Psoas muscle (tissue), 7 donors: ENCODE measurements at regions not wholly inside any gene's neighbourhood (a gene's known extent, or its start where the extent isn't known, plus 50 kb on each side); places are given as distances from the start of the nearest gene placed in this dataset.

Source experiments
- ATAC-seq, 4 donors: fragments of 200-7000 bp; cut with Tn5 transposase; one replicate each; pipeline ENCODE4 v1.9.1; 2020; ENCODE audit warnings: moderate library complexity in 3 of 4, mild to moderate bottlenecking in 2 of 4
- DNase-seq, 2 donors: peaks; one replicate each; pipeline ENCODE4 v3.0.0-alpha.2; 2020
- H3K27ac ChIP-seq: fragments of 200-600 bp; one replicate; pipeline ENCODE4 v1.8.0; 2022
- H3K27me3 ChIP-seq, 3 donors: fragments of 200-600 bp in 1 of 3; one replicate each; pipeline versions ENCODE4 v1.6.1 to v1.8.0; 2013 to 2022; ENCODE audit warnings: low read length in 2 of 3, mild to moderate bottlenecking in 2 of 3, moderate library complexity in 1 of 3; ENCODE audit not compliant: insufficient read depth in 3 of 3
- H3K36me3 ChIP-seq, 2 donors: fragments of 200-600 bp in 1 of 2; one replicate each; pipeline versions ENCODE4 v1.6.1 to v1.8.0; 2013 to 2022; ENCODE audit warnings: low read depth in 1 of 2, mild to moderate bottlenecking in 1 of 2, moderate library complexity in 1 of 2; ENCODE audit not compliant: insufficient read depth in 1 of 2
- H3K4me1 ChIP-seq: fragments of 200-600 bp; one replicate; pipeline ENCODE4 v1.8.0; 2022
- H3K4me3 ChIP-seq: fragments of 200-600 bp; one replicate; pipeline ENCODE4 v1.8.0; 2022; ENCODE audit warnings: mild to moderate bottlenecking
- H3K9me3 ChIP-seq: fragments of 200-600 bp; one replicate; pipeline ENCODE4 v1.8.0; 2022
- CTCF ChIP-seq: fragments of 200-600 bp; IDR thresholded peaks from one replicate; pipeline ENCODE4 v1.8.0; 2022; ENCODE audit warnings: antibody characterized with exemption
- WGBS, 3 donors: extraction: QIAGEN DNeasy Blood & Tissue Kit; methylation state at CpG; one replicate each; pipeline versions ENCODE4 v1.1.6 to v1.1.7; 2013; 5-methylcytosine and 5-hydroxymethylcytosine counted together
- intact Hi-C, 2 donors: fragments of 100-400 bp; cut with DNase I; formaldehyde crosslinking; loops; one replicate each; pipeline versions ENCODE4 v1.11.0 to v1.14.2; 2022
- donor health status: healthy with polysubstance abuse.
- donor health status: DM: no; HTN: no; CAD: no; lungs with moderate emphysema.
- donor health status: Bipolar disorder and iron deficiency.
- donor health status: healthy.
- donor health status: DM: yes; HTN: yes; CAD: no.
- donor health status: DM: no; HTN: no; CAD: no.
- donor health status: DM: yes; HTN: yes; CAD: no.

- intact Hi-C loops, result no loop called here
- ATAC-seq, result no peak
- no peaks in the 10 kb centered on the region for H3K4me1 ChIP-seq
These were observed 121.9 kb upstream of the ANK2 start for GRCh38 chr4:112927544-112927943.

GRCh38 chr4:112931001-112931400, 118.5 kb upstream of the ANK2 start:
- H3K4me1 ChIP-seq, result no peaks in the 10 kb centered on the region
- TF ChIP-seq CTCF, result no peak
- ATAC-seq (no peak), DNase-seq (no peak)
- no peak overlapping the region for H3K27ac ChIP-seq
- intact Hi-C loops, result no loop called here
- H3K4me3 ChIP-seq, result no peak overlapping the region
- H3K36me3 ChIP-seq, result no peaks in the 10 kb centered on the region
- 84 to 92% (median 86%) methylated on average over 4 of the region's 4 CpGs for WGBS, 3 donors
- H3K27me3 ChIP-seq, result no peaks in the 10 kb centered on the region
- no peaks in the 10 kb centered on the region for H3K9me3 ChIP-seq

More at GRCh38 chr4:112927544-112927943, 121.9 kb upstream of the ANK2 start:
- H3K9me3 ChIP-seq, result no peaks in the 10 kb centered on the region
- H3K27me3 ChIP-seq, result no peaks in the 10 kb centered on the region
- H3K27ac ChIP-seq, result no peak overlapping the region
- no peaks in the 10 kb centered on the region for H3K36me3 ChIP-seq
- DNase-seq, result no peak
- no peak overlapping the region for H3K4me3 ChIP-seq
- WGBS, 3 donors, result 77 to 89% (median 87%) methylated on average over 1 of the region's 1 CpG
- no peak for TF ChIP-seq CTCF

GRCh38 chr4:112933790-112934189, 115.7 kb upstream of the ANK2 start:
- Histone ChIP-seq H3K27ac (no peak overlapping the region), H3K27me3 (no peaks in the 10 kb centered on the region), H3K4me1 (no peaks in the 10 kb centered on the region), H3K4me3 (no peak overlapping the region), H3K36me3 (no peaks in the 10 kb centered on the region), H3K9me3 (no peaks in the 10 kb centered on the region)
- ATAC-seq (no peak), DNase-seq (no peak)
- no peak for TF ChIP-seq CTCF
- intact Hi-C loops, result no loop called here
- 68 to 77% (median 69%) methylated on average over 5 of the region's 5 CpGs for WGBS, 3 donors

GRCh38 chr4:112938461-112939058, 110.9 kb upstream of the ANK2 start:
- peak in 1 of 4 donors; percentile 56 for ATAC-seq
- Histone ChIP-seq H3K27ac (no peak overlapping the region), H3K9me3 (no peaks in the 10 kb centered on the region), H3K27me3 (no peaks in the 10 kb centered on the region), H3K4me1 (no peaks in the 10 kb centered on the region), H3K4me3 (no peak overlapping the region), H3K36me3 (no peaks in the 10 kb centered on the region)
- 0 to 5% (median 1%) methylated on average over 1 of the region's 1 CpG for WGBS, 3 donors
- intact Hi-C loops, result loop anchor here in 1 of 2 donors (5.0 kb wide), 3 partner anchors 86 to 301 kb away; partner anchors contain the start of genes LARP7 and ZGRF1
- peak; percentile 72 for TF ChIP-seq CTCF
- DNase-seq, result no peak

DNA sequence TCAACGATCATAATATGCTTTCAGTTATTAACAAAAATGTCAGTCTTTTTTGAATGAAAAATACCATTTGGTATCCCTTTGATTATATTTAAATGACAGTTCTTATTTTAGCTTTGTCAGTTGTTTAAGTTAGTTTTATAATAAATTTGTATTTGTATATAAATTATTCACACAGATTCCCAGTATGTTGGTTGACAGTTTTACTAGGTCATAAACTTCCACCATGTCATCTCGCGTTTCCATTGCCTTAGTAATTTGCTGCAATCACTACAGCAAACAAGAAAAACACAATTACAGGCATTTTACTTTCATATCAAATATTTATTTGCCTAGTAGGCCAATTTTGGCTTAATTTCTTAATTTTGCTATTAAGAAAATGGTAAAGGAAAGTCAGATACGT, 109.6 kb upstream of the ANK2 start:
- TF ChIP-seq CTCF, result no peak
- DNase-seq (no peak), ATAC-seq (no peak)
- Histone ChIP-seq H3K4me3 (no peak overlapping the region), H3K36me3 (no peaks in the 10 kb centered on the region), H3K4me1 (no peaks in the 10 kb centered on the region), H3K27me3 (no peaks in the 10 kb centered on the region), H3K27ac (no peak overlapping the region), H3K9me3 (no peaks in the 10 kb centered on the region)
- WGBS, 3 donors, result 85 to 90% (median 89%) methylated on average over 4 of the region's 4 CpGs
- intact Hi-C loops, result loop anchor here (5.0 to 10.0 kb wide), 5 partner anchors 88 to 305 kb away; partner anchors contain the start of genes LARP7 (in 2 of the 2) and ZGRF1 (in 2 of the 2)
